Retinal pigment epithelial cell (primary cell): ENCODE measurements at regions not wholly inside any gene's neighbourhood (a gene's known extent, or its start where the extent isn't known, plus 50 kb on each side); places are given as distances from the start of the nearest gene placed in this dataset.
"Not testable (repeated sequence)": the region's sequence is repeated elsewhere in the genome, so short reads cannot be mapped to it uniquely, and the experiment has no call there.

Experiments
- DNase-seq: peaks from one replicate; pipeline ENCODE4 v3.0.0-alpha.2; 2010; ENCODE audit warnings: low read depth
- H3K4me3 ChIP-seq: 2 replicates; pipeline ENCODE4 v1.5.1; 2011; ENCODE audit warnings: mild to moderate bottlenecking, low read length, control low read depth, moderate library complexity
- CTCF ChIP-seq: conservative IDR thresholded peaks from 2 replicates; pipeline ENCODE4 v1.5.1; 2011; ENCODE audit warnings: low read depth, low read length, control low read depth, inconsistent platforms

GRCh38 chr2:142805244-142805643 lies 72.2 kb upstream of the KYNU start:
- TF ChIP-seq CTCF, result no peak
- DNase-seq, result no peak
- no peak overlapping the region for H3K4me3 ChIP-seq

GRCh38 chr2:142803158-142803557 lies 74.3 kb upstream of the KYNU start:
- TF ChIP-seq CTCF, result no peak
- DNase-seq, result no peak
- H3K4me3 ChIP-seq, result no peak overlapping the region

DNA sequence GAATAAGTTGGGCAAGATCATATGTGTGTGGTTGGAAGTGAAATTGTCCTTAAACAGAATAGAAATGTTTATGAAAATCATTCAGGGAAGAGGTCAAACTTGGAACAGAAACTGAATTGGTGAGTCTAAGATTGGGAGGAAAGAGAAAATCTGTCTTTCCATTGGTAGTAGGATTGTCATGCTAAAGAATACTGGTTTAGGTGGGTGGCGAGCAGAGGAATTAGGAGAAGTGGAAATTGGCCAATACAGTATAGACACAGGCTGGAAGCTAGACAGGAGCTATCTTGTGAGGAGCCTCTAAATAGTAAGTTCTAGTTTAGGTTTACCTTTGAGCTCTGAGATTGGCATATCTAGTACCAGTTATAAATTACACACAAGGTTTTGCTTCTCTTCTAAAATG lies 80.9 kb upstream of the KYNU start:
- DNase-seq, result no peak

GRCh38 chr2:142796161-142796560 lies 81.3 kb upstream of the KYNU start:
- TF ChIP-seq CTCF, result no peak
- DNase-seq, result no peak
- no peak overlapping the region for H3K4me3 ChIP-seq

More for the DNA sequence above, 80.9 kb upstream of the KYNU start:
- H3K4me3 ChIP-seq, result no peak overlapping the region
- TF ChIP-seq CTCF, result no peak

GRCh38 chr2:142794850-142795249 lies 82.6 kb upstream of the KYNU start:
- H3K4me3 ChIP-seq, result no peak overlapping the region
- no peak for DNase-seq
- no peak for TF ChIP-seq CTCF

- not testable (repeated sequence) for H3K4me3 ChIP-seq, DNase-seq
These were observed 85.1 kb upstream of the KYNU start for GRCh38 chr2:142792328-142792727.

GRCh38 chr2:142791335-142791734 lies 86.1 kb upstream of the KYNU start:
- DNase-seq, result no peak
- TF ChIP-seq CTCF, result no peak
- no peak overlapping the region for H3K4me3 ChIP-seq
